Upper lobe of right lung (tissue), 1 donor: ENCODE measurements at regions not wholly inside any gene's neighbourhood (a gene's known extent, or its start where the extent isn't known, plus 50 kb on each side); places are given as distances from the start of the nearest gene placed in this dataset.

Source experiments
- ATAC-seq: fragments of 200-7000 bp; cut with Tn5 transposase; one replicate; pipeline ENCODE4 v1.9.1; 2020; ENCODE audit warnings: mild to moderate bottlenecking, moderate library complexity
- DNase-seq: peaks from one replicate; pipeline ENCODE4 v3.0.0-alpha.2; 2020
- H3K27ac ChIP-seq: fragments of 200-600 bp; one replicate; pipeline ENCODE4 v1.8.0; 2022
- H3K27me3 ChIP-seq: fragments of 200-600 bp; one replicate; pipeline ENCODE4 v1.8.0; 2022; ENCODE audit warnings: mild to moderate bottlenecking
- H3K36me3 ChIP-seq: fragments of 200-600 bp; one replicate; pipeline ENCODE4 v1.8.0; 2022
- H3K4me1 ChIP-seq: fragments of 200-600 bp; one replicate; pipeline ENCODE4 v1.8.0; 2022
- H3K4me3 ChIP-seq: fragments of 200-600 bp; one replicate; pipeline ENCODE4 v1.8.0; 2022; ENCODE audit warnings: mild to moderate bottlenecking
- H3K9me3 ChIP-seq: fragments of 200-600 bp; one replicate; pipeline ENCODE4 v1.8.0; 2022
- CTCF ChIP-seq: fragments of 200-600 bp; IDR thresholded peaks from one replicate; pipeline ENCODE4 v1.8.0; 2022; ENCODE audit warnings: antibody characterized with exemption
- intact Hi-C: fragments of 100-400 bp; cut with DNase I; formaldehyde crosslinking; loops from one replicate; pipeline ENCODE4 v1.11.0; 2022
- donor health status: DM: no; HTN: yes; CAD: no; lungs with severe emphysema.

GRCh38 chr13:91193358-91193757 lies 154.1 kb upstream of the MIR17HG start:
- no peak for TF ChIP-seq CTCF
- Histone ChIP-seq H3K27me3 (no peaks in the 10 kb centered on the region), H3K4me1 (no peaks in the 10 kb centered on the region), H3K4me3 (no peak overlapping the region), H3K9me3 (no peaks in the 10 kb centered on the region), H3K27ac (no peak overlapping the region), H3K36me3 (no peaks in the 10 kb centered on the region)
- ATAC-seq: no peak
- intact Hi-C loops: no loop called here
- no peak for DNase-seq

GRCh38 chr13:91195789-91196188 lies 151.7 kb upstream of the MIR17HG start:
- intact Hi-C loops: no loop called here
- Histone ChIP-seq H3K9me3 (no peaks in the 10 kb centered on the region), H3K27me3 (no peaks in the 10 kb centered on the region), H3K36me3 (no peaks in the 10 kb centered on the region), H3K4me1 (no peaks in the 10 kb centered on the region), H3K27ac (no peak overlapping the region), H3K4me3 (no peak overlapping the region)
- TF ChIP-seq CTCF: no peak
- no peak for DNase-seq
- ATAC-seq: no peak

- Histone ChIP-seq H3K4me1 (no peaks in the 10 kb centered on the region), H3K9me3 (no peaks in the 10 kb centered on the region), H3K4me3 (no peak overlapping the region), H3K27me3 (no peaks in the 10 kb centered on the region), H3K27ac (no peak overlapping the region), H3K36me3 (no peaks in the 10 kb centered on the region)
- intact Hi-C loops: no loop called here
- ATAC-seq: no peak
- no peak for TF ChIP-seq CTCF
- DNase-seq: no peak
Observed at GRCh38 chr13:91196958-91197357, 150.5 kb upstream of the MIR17HG start.

GRCh38 chr13:91199866-91200265 lies 147.6 kb upstream of the MIR17HG start:
- H3K4me3 ChIP-seq: no peak overlapping the region
- no peak for TF ChIP-seq CTCF
- no peaks in the 10 kb centered on the region for H3K9me3 ChIP-seq
- no peaks in the 10 kb centered on the region for H3K36me3 ChIP-seq
- no peaks in the 10 kb centered on the region for H3K4me1 ChIP-seq
- ATAC-seq (no peak), DNase-seq (no peak)
- H3K27ac ChIP-seq: no peak overlapping the region
- intact Hi-C loops: no loop called here
- H3K27me3 ChIP-seq: no peaks in the 10 kb centered on the region

- intact Hi-C loops: no loop called here
- Histone ChIP-seq H3K4me1 (no peaks in the 10 kb centered on the region), H3K27ac (no peak overlapping the region), H3K4me3 (no peak overlapping the region), H3K27me3 (no peaks in the 10 kb centered on the region), H3K9me3 (no peaks in the 10 kb centered on the region), H3K36me3 (no peaks in the 10 kb centered on the region)
- no peak for TF ChIP-seq CTCF
- DNase-seq (no peak), ATAC-seq (no peak)
Observed at GRCh38 chr13:91200486-91200885, 147.0 kb upstream of the MIR17HG start.

GRCh38 chr13:91203430-91203829 lies 144.1 kb upstream of the MIR17HG start:
- DNase-seq (no peak), ATAC-seq (peak; percentile 80)
- TF ChIP-seq CTCF: no peak
- Histone ChIP-seq H3K27me3 (no peaks in the 10 kb centered on the region), H3K4me1 (no peaks in the 10 kb centered on the region), H3K36me3 (no peaks in the 10 kb centered on the region), H3K4me3 (no peak overlapping the region), H3K27ac (no peak overlapping the region), H3K9me3 (no peaks in the 10 kb centered on the region)
- intact Hi-C loops: no loop called here
